Breast epithelium (tissue), 4 donors: ENCODE measurements at regions not wholly inside any gene's neighbourhood (a gene's known extent, or its start where the extent isn't known, plus 50 kb on each side); places are given as distances from the start of the nearest gene placed in this dataset.

Source experiments
- DNase-seq, 2 donors: peaks; one replicate each; pipeline ENCODE4 v3.0.0-alpha.2; 2019; ENCODE audit warnings: low spot score in 2 of 2
- H3K27ac ChIP-seq, 2 donors: fragments of 200-600 bp; sonication (generic) in 1 of 2; one replicate each; pipeline ENCODE4 v1.5.1; 2016 to 2019; ENCODE audit warnings: mild to moderate bottlenecking in 1 of 2
- H3K27me3 ChIP-seq, 2 donors: fragments of 200-600 bp; sonication (generic) in 1 of 2; one replicate each; pipeline versions ENCODE4 v1.5.1 to v1.6.0; 2017 to 2019; ENCODE audit warnings: control low read depth in 1 of 2, mild to moderate bottlenecking in 1 of 2
- H3K36me3 ChIP-seq: fragments of 200-600 bp; one replicate; pipeline ENCODE4 v1.5.1; 2019
- H3K4me1 ChIP-seq, 2 donors: fragments of 200-600 bp; sonication (generic); one replicate each; pipeline ENCODE4 v1.5.1; 2016 to 2019; ENCODE audit warnings: control low read depth in 1 of 2
- H3K4me3 ChIP-seq, 3 donors: fragments of 200-600 bp; sonication (generic); 1 replicate in 2 of 3; 2 replicates in 1 of 3; pipeline ENCODE4 v1.5.1; 2016 to 2019; ENCODE audit warnings: mild to moderate bottlenecking in 3 of 3, moderate library complexity in 2 of 3
- H3K9me3 ChIP-seq, 2 donors: fragments of 200-600 bp; sonication (generic) in 1 of 2; one replicate each; pipeline ENCODE4 v1.5.1; 2016 to 2019; ENCODE audit warnings: control low read depth in 1 of 2
- POLR2A ChIP-seq: fragments of 450-650 bp; IDR thresholded peaks from one replicate; pipeline ENCODE4 v1.6.1; 2016; ENCODE audit warnings: antibody characterized with exemption, mild to moderate bottlenecking, moderate library complexity
- POLR2AphosphoS5 ChIP-seq, 3 donors: sonication (generic); formaldehyde crosslinking; IDR thresholded peaks; one replicate each; pipeline ENCODE4 v1.6.1; 2017; ENCODE audit warnings: antibody characterized with exemption in 3 of 3
- intact Hi-C: fragments of 100-400 bp; cut with DNase I; formaldehyde crosslinking; loops from one replicate; pipeline ENCODE4 v1.15.1; 2023; ENCODE audit warnings: low total_unique reads
- TF ChIP-seq, protein P1 (sequence below), 3 donors: fragments of 450-650 bp; IDR thresholded peaks; one replicate each; pipeline ENCODE4 v1.5.1; 2016 to 2017; ENCODE audit warnings: antibody characterized with exemption in 3 of 3, mild to moderate bottlenecking in 3 of 3, moderate library complexity in 3 of 3

- no peak overlapping the region for H3K4me3 ChIP-seq
- intact Hi-C loops = no loop called here
- no peaks in the 10 kb centered on the region for H3K9me3 ChIP-seq
- DNase-seq = no peak
- peaks cover 3% of the 10 kb centered on the region for H3K36me3 ChIP-seq
- H3K27me3 ChIP-seq = no peaks in the 10 kb centered on the region
- H3K27ac ChIP-seq = no peak overlapping the region
- TF ChIP-seq POLR2AphosphoS5 (IDR thresholded peaks at IDR 0.05) (no peak), POLR2A (no peak)
- TF ChIP-seq, protein P1, sequence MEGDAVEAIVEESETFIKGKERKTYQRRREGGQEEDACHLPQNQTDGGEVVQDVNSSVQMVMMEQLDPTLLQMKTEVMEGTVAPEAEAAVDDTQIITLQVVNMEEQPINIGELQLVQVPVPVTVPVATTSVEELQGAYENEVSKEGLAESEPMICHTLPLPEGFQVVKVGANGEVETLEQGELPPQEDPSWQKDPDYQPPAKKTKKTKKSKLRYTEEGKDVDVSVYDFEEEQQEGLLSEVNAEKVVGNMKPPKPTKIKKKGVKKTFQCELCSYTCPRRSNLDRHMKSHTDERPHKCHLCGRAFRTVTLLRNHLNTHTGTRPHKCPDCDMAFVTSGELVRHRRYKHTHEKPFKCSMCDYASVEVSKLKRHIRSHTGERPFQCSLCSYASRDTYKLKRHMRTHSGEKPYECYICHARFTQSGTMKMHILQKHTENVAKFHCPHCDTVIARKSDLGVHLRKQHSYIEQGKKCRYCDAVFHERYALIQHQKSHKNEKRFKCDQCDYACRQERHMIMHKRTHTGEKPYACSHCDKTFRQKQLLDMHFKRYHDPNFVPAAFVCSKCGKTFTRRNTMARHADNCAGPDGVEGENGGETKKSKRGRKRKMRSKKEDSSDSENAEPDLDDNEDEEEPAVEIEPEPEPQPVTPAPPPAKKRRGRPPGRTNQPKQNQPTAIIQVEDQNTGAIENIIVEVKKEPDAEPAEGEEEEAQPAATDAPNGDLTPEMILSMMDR (IDR thresholded peaks at IDR 0.05) = no peak
- H3K4me1 ChIP-seq = no peaks in the 10 kb centered on the region
Observed at GRCh38 chr17:71709946-71710345, 410.9 kb upstream of the SOX9 start.

GRCh38 chr17:71710816-71711215, 410.0 kb upstream of the SOX9 start:
- peaks cover 3% of the 10 kb centered on the region for H3K36me3 ChIP-seq
- H3K4me1 ChIP-seq = no peaks in the 10 kb centered on the region
- TF ChIP-seq POLR2AphosphoS5 (IDR thresholded peaks at IDR 0.05) = no peak
- no peak for TF ChIP-seq POLR2A
- TF ChIP-seq, protein P1 (IDR thresholded peaks at IDR 0.05) = no peak
- no peak for DNase-seq
- intact Hi-C loops = no loop called here
- H3K9me3 ChIP-seq = no peaks in the 10 kb centered on the region
- H3K27ac ChIP-seq = no peak overlapping the region
- H3K4me3 ChIP-seq = no peak overlapping the region
- H3K27me3 ChIP-seq = no peaks in the 10 kb centered on the region

GRCh38 chr17:71713846-71714245, 407.0 kb upstream of the SOX9 start:
- no peak for DNase-seq
- peaks cover 3% of the 10 kb centered on the region for H3K36me3 ChIP-seq
- peaks cover 0 to 9% of the 10 kb centered on the region in 2 donors for H3K9me3 ChIP-seq
- no peaks in the 10 kb centered on the region for H3K27me3 ChIP-seq
- H3K4me3 ChIP-seq = no peak overlapping the region
- H3K4me1 ChIP-seq = no peaks in the 10 kb centered on the region
- intact Hi-C loops = no loop called here
- no peak overlapping the region for H3K27ac ChIP-seq
- no peak for TF ChIP-seq POLR2A
- no peak for TF ChIP-seq POLR2AphosphoS5 (IDR thresholded peaks at IDR 0.05)
- TF ChIP-seq, protein P1 (IDR thresholded peaks at IDR 0.05) = no peak

GRCh38 chr17:71724339-71724738, 396.5 kb upstream of the SOX9 start:
- Histone ChIP-seq H3K4me3 (no peak overlapping the region), H3K27me3 (no peaks in the 10 kb centered on the region), H3K9me3 (no peaks in the 10 kb centered on the region), H3K36me3 (no peaks in the 10 kb centered on the region), H3K27ac (no peak overlapping the region), H3K4me1 (no peaks in the 10 kb centered on the region)
- intact Hi-C loops = no loop called here
- no peak for TF ChIP-seq POLR2AphosphoS5 (IDR thresholded peaks at IDR 0.05)
- TF ChIP-seq, protein P1 (IDR thresholded peaks at IDR 0.05) = no peak
- TF ChIP-seq POLR2A = no peak
- no peak for DNase-seq

DNA sequence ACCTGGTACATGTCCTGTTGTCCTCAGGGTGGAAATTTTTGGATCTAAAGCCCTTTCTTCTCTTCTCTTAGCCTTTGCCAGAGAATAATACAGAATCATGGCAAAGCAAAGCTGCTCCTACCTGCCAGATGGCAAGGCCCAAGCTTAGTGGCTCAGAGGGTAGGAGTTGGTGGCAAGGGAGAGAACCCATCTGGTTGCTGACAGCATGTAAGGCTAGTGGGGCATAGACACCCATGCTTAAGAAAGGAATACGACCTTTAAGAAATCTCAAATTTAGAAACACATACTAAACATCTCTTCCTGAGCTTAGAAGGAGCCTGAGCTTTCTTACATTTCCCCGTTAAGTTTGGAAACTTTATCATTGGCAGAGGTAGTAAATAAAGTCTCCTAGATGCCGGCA, 395.0 kb upstream of the SOX9 start:
- intact Hi-C loops = loop anchor here (2.0 to 5.0 kb wide), 2 partner anchors 45 to 996 kb away; no protein-coding TSS in a partner anchor
- H3K27me3 ChIP-seq = no peaks in the 10 kb centered on the region
- DNase-seq = no peak
- no peaks in the 10 kb centered on the region for H3K4me1 ChIP-seq
- TF ChIP-seq, protein P1 (IDR thresholded peaks at IDR 0.05) = no peak
- no peak for TF ChIP-seq POLR2AphosphoS5 (IDR thresholded peaks at IDR 0.05)
- TF ChIP-seq POLR2A = no peak
- H3K4me3 ChIP-seq = no peak overlapping the region
- no peaks in the 10 kb centered on the region for H3K9me3 ChIP-seq
- no peak overlapping the region for H3K27ac ChIP-seq
- no peaks in the 10 kb centered on the region for H3K36me3 ChIP-seq
